K562 (cell line): ENCODE measurements at regions not wholly inside any gene's neighbourhood (a gene's known extent, or its start where the extent isn't known, plus 50 kb on each side); places are given as distances from the start of the nearest gene placed in this dataset.

ENCODE experiments used
- ATAC-seq: fragments of 200-7000 bp; cut with Tn5 transposase; 3 replicates; pipeline ENCODE4 v1.9.1; 2020; ENCODE audit warnings: moderate library complexity
- BruUV-seq: library from RNA; stranded (reverse); fragments of 400-500 nt; replicated peaks from 2 replicates; lab custom pipeline; 2021; lab: Mats Ljungman, UMichigan
- CTCF ChIA-PET: fragments of 300-600 bp; formaldehyde crosslinking; extraction: SDS; loops from one replicate; lab custom pipeline; 2021; ENCODE audit warnings: low intra/inter-chr PET ratio; lab: Yijun Ruan, JAX
- POLR2A ChIA-PET: fragments of 300-600, 350-650 bp; sonication (Branson Sonifier 250); formaldehyde crosslinking; extraction: SDS; loops from one replicate; lab custom pipeline; 2021; ENCODE audit warnings: antibody characterized with exemption, inconsistent platforms; lab: Yijun Ruan, JAX
- DNase-seq, 4 experiments: peaks; one replicate each; pipeline versions ENCODE4 v3.0.0 to v3.0.0-alpha.2; 2011 to 2018; ENCODE audit warnings: low spot score in 3 of 4, mixed read lengths in 3 of 4; ENCODE audit errors: extremely low read depth in 1 of 4
- FAIRE-seq: peaks from 2 replicates; lab custom pipeline; 2011; peaks lifted over from hg19 to GRCh38; lab: Jason Lieb, UNC
- H2AFZ ChIP-seq: 2 replicates; pipeline ENCODE4 v1.6.0; 2011; ENCODE audit warnings: low read depth, low read length, control low read depth, inconsistent platforms
- H3K27ac ChIP-seq: fragments of 200-600 bp; 3 replicates; pipeline ENCODE4 v1.8.0; 2011; ENCODE audit warnings: low read depth, mild to moderate bottlenecking, control low read depth, inconsistent platforms, low read length, moderate library complexity, mixed read lengths; ENCODE audit errors: extremely low read depth
- H3K27me3 ChIP-seq, 2 experiments: fragments of 300-600 bp in 1 of 2; 2 replicates in 1 of 2; 3 replicates in 1 of 2; pipeline versions ENCODE4 v1.6.0 to v1.8.0; 2011; ENCODE audit warnings: inconsistent platforms in 2 of 2, low read length in 2 of 2, mild to moderate bottlenecking in 1 of 2, mixed read lengths in 1 of 2, moderate library complexity in 1 of 2; ENCODE audit not compliant: control insufficient read depth in 2 of 2, insufficient read depth in 2 of 2
- H3K36me3 ChIP-seq: fragments of 300-600 bp; 3 replicates; pipeline ENCODE4 v1.8.0; 2011; ENCODE audit warnings: mild to moderate bottlenecking, low read length, inconsistent platforms; ENCODE audit not compliant: control insufficient read depth, insufficient read depth
- H3K4me1 ChIP-seq, 2 experiments: fragments of 200-600 bp in 1 of 2; replicated peaks in 1 of 2; 2 replicates in 1 of 2; 3 replicates in 1 of 2; pipeline versions ENCODE4 v1.5.1 to v1.8.0; 2011; ENCODE audit warnings: inconsistent platforms in 2 of 2, low read length in 2 of 2, mild to moderate bottlenecking in 1 of 2, mixed read lengths in 1 of 2, moderate library complexity in 1 of 2; ENCODE audit not compliant: control insufficient read depth in 2 of 2, insufficient read depth in 2 of 2
- H3K4me2 ChIP-seq: 2 replicates; pipeline ENCODE4 v1.6.1; 2011; ENCODE audit warnings: low read length, control low read depth, inconsistent platforms, mixed read lengths; ENCODE audit not compliant: insufficient read depth
- H3K4me3 ChIP-seq: fragments of 200-600 bp; sonication (generic), shearing (Covaris generic); 2 replicates; pipeline ENCODE4 v1.5.1; 2016; ENCODE audit warnings: control low read depth, inconsistent platforms
- H3K79me2 ChIP-seq: fragments of 200-600 bp; 3 replicates; pipeline ENCODE4 v1.8.0; 2011; ENCODE audit warnings: low read length, inconsistent platforms; ENCODE audit not compliant: control insufficient read depth, insufficient read depth
- H3K9ac ChIP-seq, 2 experiments: 2 replicates each; pipeline versions ENCODE4 v1.6.0 to v1.6.1; 2011; ENCODE audit warnings: low read depth in 2 of 2, low read length in 2 of 2, control low read depth in 1 of 2, inconsistent platforms in 1 of 2, mild to moderate bottlenecking in 1 of 2, mixed read lengths in 1 of 2; ENCODE audit not compliant: insufficient read depth in 1 of 2
- H3K9me1 ChIP-seq: one replicate; pipeline ENCODE4 v1.6.0; 2011; ENCODE audit warnings: inconsistent platforms, mild to moderate bottlenecking, low read length, moderate library complexity; ENCODE audit not compliant: control insufficient read depth, insufficient read depth
- H3K9me3 ChIP-seq: replicated peaks from 2 replicates; pipeline ENCODE4 v1.5.1; 2011; ENCODE audit warnings: low read depth, low read length, inconsistent platforms; ENCODE audit not compliant: control insufficient read depth, insufficient read depth
- H4K20me1 ChIP-seq: replicated peaks from 2 replicates; pipeline ENCODE4 v1.6.1; 2011; ENCODE audit warnings: low read length, inconsistent platforms, mixed read lengths; ENCODE audit not compliant: control insufficient read depth, insufficient read depth
- ATF3 ChIP-seq, 2 experiments: fragments of 450-650 bp in 1 of 2; sonication (generic) in 1 of 2; formaldehyde crosslinking in 1 of 2; IDR thresholded peaks in 1 of 2; conservative IDR thresholded peaks in 1 of 2; 2 replicates each; pipeline versions ENCODE4 v1.6.1 to v1.8.1; 2016 to 2023; ENCODE audit warnings: mild to moderate bottlenecking in 2 of 2, moderate library complexity in 2 of 2, inconsistent platforms in 1 of 2, missing genetic modification reagents in 1 of 2
- CHCHD3 ChIP-seq: fragments of 250-450 bp; sonication (Bioruptor Pico); IDR thresholded peaks from 2 replicates; pipeline ENCODE4 v2.1.2; 2022; ENCODE audit warnings: mild to moderate bottlenecking
- GTF2B ChIP-seq: IDR thresholded peaks from 2 replicates; pipeline ENCODE4 v1.6.1; 2011; ENCODE audit not compliant: insufficient read length; ENCODE audit errors: extremely low read depth
- LEF1 ChIP-seq: fragments of 450-650 bp; IDR thresholded peaks from 2 replicates; pipeline ENCODE4 v1.6.1; 2016; ENCODE audit warnings: mild to moderate bottlenecking
- NUFIP1 ChIP-seq: fragments of 450-650 bp; IDR thresholded peaks from 2 replicates; pipeline ENCODE4 v1.6.1; 2018; ENCODE audit not compliant: partially characterized antibody
- SRSF3 ChIP-seq: fragments of 200-400 bp; formaldehyde crosslinking; IDR thresholded peaks from 2 replicates; pipeline ENCODE4 v1.6.1; 2016; ENCODE audit warnings: mild to moderate bottlenecking, low read length, moderate library complexity; ENCODE audit not compliant: insufficient read depth
- YBX1 ChIP-seq: fragments of 450-650 bp; IDR thresholded peaks from 2 replicates; pipeline ENCODE4 v1.7.1; 2016; ENCODE audit warnings: mild to moderate bottlenecking
- ZHX1 ChIP-seq: fragments of 150-350 bp; conservative IDR thresholded peaks from 2 replicates; pipeline ENCODE4 v1.6.1; 2014; ENCODE audit warnings: low read length
- ZNF232 ChIP-seq: sonication (generic); formaldehyde crosslinking; IDR thresholded peaks from 2 replicates; pipeline ENCODE4 v1.8.0; 2022; ENCODE audit warnings: mild to moderate bottlenecking, missing genetic modification reagents
- WGBS: fragments of 100-300 bp; shearing (Covaris generic); methylation state at CpG from one replicate; pipeline ENCODE4 v1.1.6; 2016; ENCODE audit warnings: low coverage, mixed read lengths; ENCODE audit not compliant: insufficient coverage; ENCODE audit errors: missing lambda C conversion rate; 5-methylcytosine and 5-hydroxymethylcytosine counted together
- in situ Hi-C: fragments of 300-500 bp; cut with MboI; formaldehyde crosslinking; loops from 4 replicates; pipeline ENCODE4 v1.15.0; 2018; ENCODE audit warnings: inconsistent platforms, mixed read lengths
- intact Hi-C: fragments of 100-400 bp; cut with micrococcal nuclease; formaldehyde crosslinking; loops from 2 replicates; pipeline ENCODE4 v1.14.2; 2022
- TF ChIP-seq, protein P1 (sequence below): IDR thresholded peaks from 3 replicates; pipeline ENCODE4 v1.6.1; 2011; ENCODE audit warnings: borderline replicate concordance, mild to moderate bottlenecking, moderate library complexity; ENCODE audit not compliant: insufficient read length; ENCODE audit errors: extremely low read depth
- TF ChIP-seq, protein P2 (sequence below): fragments of 450-650 bp; IDR thresholded peaks from 2 replicates; pipeline ENCODE4 v1.6.1; 2014; ENCODE audit warnings: low read depth, mild to moderate bottlenecking, moderate library complexity, borderline replicate concordance

GRCh38 chr20:40072907-40073306 lies 616.1 kb downstream of the MAFB start:
- H3K79me2 ChIP-seq: no peaks in the 10 kb centered on the region
- ChIA-PET POLR2A (no interaction called here), CTCF (no interaction called here)
- no peak for ATAC-seq
- 8% methylated on average over 2 of the region's 2 CpGs for WGBS
- no peaks in the 10 kb centered on the region for H4K20me1 ChIP-seq
- no peak overlapping the region for H3K4me2 ChIP-seq
- H3K4me1 ChIP-seq: no peaks in the 10 kb centered on the region
- H3K36me3 ChIP-seq: no peaks in the 10 kb centered on the region
- no TSS peak for BruUV-seq
- intact Hi-C loops (no loop called here), in situ Hi-C loops (no loop called here)
- H3K4me3 ChIP-seq: no peak overlapping the region
- H3K9me3 ChIP-seq: no peaks in the 10 kb centered on the region
- no peak for DNase-seq
- H3K27me3 ChIP-seq: no peaks in the 10 kb centered on the region
- no peak for FAIRE-seq
- no peak overlapping the region for H3K27ac ChIP-seq
- H2AFZ ChIP-seq: no peak overlapping the region
- no peak overlapping the region for H3K9ac ChIP-seq
- H3K9me1 ChIP-seq: no peaks in the 10 kb centered on the region
- TF ChIP-seq GTF2B (no peak), SRSF3 (no peak), NUFIP1 (no peak), ATF3 (IDR thresholded peaks at IDR 0.05) (no peak), ATF3 (CRISPR knock-in tag; conservative IDR thresholded peaks at IDR 0.05) (no peak), ZNF232 (no peak), YBX1 (no peak), LEF1 (no peak), CHCHD3 (CRISPR knock-in tag) (no peak), ZHX1 (no peak)
- TF ChIP-seq, protein P1, sequence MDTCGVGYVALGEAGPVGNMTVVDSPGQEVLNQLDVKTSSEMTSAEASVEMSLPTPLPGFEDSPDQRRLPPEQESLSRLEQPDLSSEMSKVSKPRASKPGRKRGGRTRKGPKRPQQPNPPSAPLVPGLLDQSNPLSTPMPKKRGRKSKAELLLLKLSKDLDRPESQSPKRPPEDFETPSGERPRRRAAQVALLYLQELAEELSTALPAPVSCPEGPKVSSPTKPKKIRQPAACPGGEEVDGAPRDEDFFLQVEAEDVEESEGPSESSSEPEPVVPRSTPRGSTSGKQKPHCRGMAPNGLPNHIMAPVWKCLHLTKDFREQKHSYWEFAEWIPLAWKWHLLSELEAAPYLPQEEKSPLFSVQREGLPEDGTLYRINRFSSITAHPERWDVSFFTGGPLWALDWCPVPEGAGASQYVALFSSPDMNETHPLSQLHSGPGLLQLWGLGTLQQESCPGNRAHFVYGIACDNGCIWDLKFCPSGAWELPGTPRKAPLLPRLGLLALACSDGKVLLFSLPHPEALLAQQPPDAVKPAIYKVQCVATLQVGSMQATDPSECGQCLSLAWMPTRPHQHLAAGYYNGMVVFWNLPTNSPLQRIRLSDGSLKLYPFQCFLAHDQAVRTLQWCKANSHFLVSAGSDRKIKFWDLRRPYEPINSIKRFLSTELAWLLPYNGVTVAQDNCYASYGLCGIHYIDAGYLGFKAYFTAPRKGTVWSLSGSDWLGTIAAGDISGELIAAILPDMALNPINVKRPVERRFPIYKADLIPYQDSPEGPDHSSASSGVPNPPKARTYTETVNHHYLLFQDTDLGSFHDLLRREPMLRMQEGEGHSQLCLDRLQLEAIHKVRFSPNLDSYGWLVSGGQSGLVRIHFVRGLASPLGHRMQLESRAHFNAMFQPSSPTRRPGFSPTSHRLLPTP: no peak
- TF ChIP-seq, protein P2, sequence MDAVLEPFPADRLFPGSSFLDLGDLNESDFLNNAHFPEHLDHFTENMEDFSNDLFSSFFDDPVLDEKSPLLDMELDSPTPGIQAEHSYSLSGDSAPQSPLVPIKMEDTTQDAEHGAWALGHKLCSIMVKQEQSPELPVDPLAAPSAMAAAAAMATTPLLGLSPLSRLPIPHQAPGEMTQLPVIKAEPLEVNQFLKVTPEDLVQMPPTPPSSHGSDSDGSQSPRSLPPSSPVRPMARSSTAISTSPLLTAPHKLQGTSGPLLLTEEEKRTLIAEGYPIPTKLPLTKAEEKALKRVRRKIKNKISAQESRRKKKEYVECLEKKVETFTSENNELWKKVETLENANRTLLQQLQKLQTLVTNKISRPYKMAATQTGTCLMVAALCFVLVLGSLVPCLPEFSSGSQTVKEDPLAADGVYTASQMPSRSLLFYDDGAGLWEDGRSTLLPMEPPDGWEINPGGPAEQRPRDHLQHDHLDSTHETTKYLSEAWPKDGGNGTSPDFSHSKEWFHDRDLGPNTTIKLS: no peak
